GM12878 (cell line): ENCODE measurements at regions not wholly inside any gene's neighbourhood (a gene's known extent, or its start where the extent isn't known, plus 50 kb on each side); places are given as distances from the start of the nearest gene placed in this dataset.

Experiments
- ATAC-seq: fragments of 200-7000 bp; cut with Tn5 transposase; 3 replicates; pipeline ENCODE4 v1.9.1; 2020; ENCODE audit warnings: mild to moderate bottlenecking, moderate library complexity
- BruUV-seq: library from RNA; stranded (reverse); fragments of 400-500 nt; replicated peaks from 2 replicates; lab custom pipeline; 2021; lab: Mats Ljungman, UMichigan
- CTCF ChIA-PET: fragments of 300-600 bp; sonication (Branson Sonifier 250); formaldehyde crosslinking; extraction: SDS; loops from one replicate; lab custom pipeline; 2021; ENCODE audit warnings: inconsistent platforms; lab: Yijun Ruan, JAX
- POLR2A ChIA-PET: fragments of 350-600 bp; formaldehyde crosslinking; extraction: SDS; loops from one replicate; lab custom pipeline; 2021; ENCODE audit warnings: inconsistent platforms; lab: Charles Lee
- RAD21 ChIA-PET: fragments of 300-600 bp; sonication (Branson Sonifier 250); formaldehyde crosslinking; loops from one replicate; lab custom pipeline; 2023; ENCODE audit warnings: antibody characterized with exemption; ENCODE audit not compliant: unreplicated experiment; lab: Charles Lee
- SMC1A ChIA-PET: fragments of 300-600 bp; sonication (Branson Sonifier 250); formaldehyde crosslinking; loops from one replicate; lab custom pipeline; 2023; ENCODE audit not compliant: unreplicated experiment, uncharacterized antibody; lab: Charles Lee
- DNase-seq: peaks from one replicate; pipeline ENCODE4 v3.0.0-alpha.2; 2011; ENCODE audit warnings: low read depth, low spot score
- FAIRE-seq: peaks from 3 replicates; lab custom pipeline; 2011; peaks lifted over from hg19 to GRCh38; lab: Jason Lieb, UNC
- H2AFZ ChIP-seq: 2 replicates; pipeline ENCODE4 v1.6.0; 2011; ENCODE audit warnings: low read depth, low read length, control low read depth; ENCODE audit not compliant: control insufficient read depth
- H3K27ac ChIP-seq: 2 replicates; pipeline ENCODE4 v1.5.1; 2011; ENCODE audit warnings: control low read depth; ENCODE audit not compliant: control insufficient read depth, insufficient read depth
- H3K27me3 ChIP-seq, 2 experiments: replicated peaks in 1 of 2; 2 replicates each; pipeline versions ENCODE4 v1.6.0 to v1.6.1; 2011; ENCODE audit warnings: low read length in 1 of 2; ENCODE audit not compliant: control insufficient read depth in 2 of 2, insufficient read depth in 2 of 2
- H3K36me3 ChIP-seq, 2 experiments: 2 replicates each; pipeline ENCODE4 v1.5.1; 2011; ENCODE audit warnings: low read length in 1 of 2; ENCODE audit not compliant: control insufficient read depth in 2 of 2, insufficient read depth in 2 of 2
- H3K4me1 ChIP-seq: 2 replicates; pipeline ENCODE4 v1.6.1; 2011; ENCODE audit warnings: mild to moderate bottlenecking, low read length, moderate library complexity, mixed read lengths; ENCODE audit not compliant: control insufficient read depth, insufficient read depth
- H3K4me2 ChIP-seq: 2 replicates; pipeline ENCODE4 v1.6.0; 2011; ENCODE audit warnings: control low read depth; ENCODE audit not compliant: control insufficient read depth, insufficient read depth
- H3K4me3 ChIP-seq: fragments of 200-600 bp; sonication (generic); 2 replicates; pipeline ENCODE4 v1.5.1; 2016
- H3K79me2 ChIP-seq: 2 replicates; pipeline ENCODE4 v1.6.0; 2011; ENCODE audit warnings: low read length; ENCODE audit not compliant: control insufficient read depth, insufficient read depth
- H3K9ac ChIP-seq: 2 replicates; pipeline ENCODE4 v1.8.0; 2011; ENCODE audit warnings: low read length, control low read depth, mixed read lengths; ENCODE audit not compliant: control insufficient read depth, insufficient read depth
- H3K9me3 ChIP-seq: replicated peaks from 3 replicates; pipeline ENCODE4 v1.5.1; 2011; ENCODE audit warnings: mild to moderate bottlenecking, low read length; ENCODE audit not compliant: control insufficient read depth, insufficient read depth
- H4K20me1 ChIP-seq: 2 replicates; pipeline ENCODE4 v1.6.0; 2011; ENCODE audit not compliant: control insufficient read depth, insufficient read depth
- CBFB ChIP-seq: IDR thresholded peaks from 2 replicates; pipeline ENCODE4 v1.6.1; 2016; ENCODE audit warnings: antibody characterized with exemption, low read depth
- ETV6 ChIP-seq, 2 experiments: fragments of 450-650 bp in 1 of 2; IDR thresholded peaks in 1 of 2; conservative IDR thresholded peaks in 1 of 2; 2 replicates each; pipeline ENCODE4 v1.6.1; 2014; ENCODE audit warnings: antibody characterized with exemption in 1 of 2, borderline replicate concordance in 1 of 2, low read depth in 1 of 2, mild to moderate bottlenecking in 1 of 2, moderate library complexity in 1 of 2
- KDM1A ChIP-seq: fragments of 200-600 bp; sonication (generic); IDR thresholded peaks from 2 replicates; pipeline ENCODE4 v1.6.1; 2016; ENCODE audit warnings: borderline replicate concordance
- LARP7 ChIP-seq: fragments of 450-650 bp; IDR thresholded peaks from 2 replicates; pipeline ENCODE4 v1.6.1; 2017; ENCODE audit warnings: mild to moderate bottlenecking
- MTA2 ChIP-seq: fragments of 450-650 bp; IDR thresholded peaks from 2 replicates; pipeline ENCODE4 v1.6.1; 2016; ENCODE audit warnings: low read depth, mild to moderate bottlenecking, moderate library complexity
- MXI1 ChIP-seq: fragments of 150-350 bp; IDR thresholded peaks from 2 replicates; pipeline ENCODE4 v1.6.1; 2011; ENCODE audit warnings: low read depth, mild to moderate bottlenecking, inconsistent platforms, low read length, improper control_type of control experiment
- NR2F1 ChIP-seq: fragments of 450-650 bp; conservative IDR thresholded peaks from 2 replicates; pipeline ENCODE4 v1.6.1; 2017; ENCODE audit warnings: mild to moderate bottlenecking
- TARDBP ChIP-seq: IDR thresholded peaks from 2 replicates; pipeline ENCODE4 v1.6.1; 2016; ENCODE audit warnings: borderline replicate concordance
- TBL1XR1 ChIP-seq: IDR thresholded peaks from 2 replicates; pipeline ENCODE4 v1.6.1; 2012; ENCODE audit warnings: low read depth, low read length, improper control_type of control experiment
- YBX1 ChIP-seq: fragments of 450-650 bp; IDR thresholded peaks from 2 replicates; pipeline ENCODE4 v1.6.1; 2016; ENCODE audit warnings: antibody characterized with exemption
- ZNF274 ChIP-seq: IDR thresholded peaks from one replicate; pipeline ENCODE4 v1.8.0; 2011; ENCODE audit not compliant: insufficient read length, insufficient read depth
- WGBS: methylation state at CpG from one replicate; pipeline ENCODE4 v1.1.6; 2016; ENCODE audit warnings: low lambda C conversion rate; ENCODE audit not compliant: insufficient replicate concordance, insufficient coverage; ENCODE audit errors: missing lambda C conversion rate; 5-methylcytosine and 5-hydroxymethylcytosine counted together
- in situ Hi-C: fragments of 300-500 bp; cut with MboI; formaldehyde crosslinking; loops from 9 replicates; pipeline ENCODE4 v1.14.3; 2018; ENCODE audit warnings: mixed read lengths
- intact Hi-C: fragments of 100-400 bp; cut with micrococcal nuclease; formaldehyde crosslinking; loops from one replicate; pipeline ENCODE4 v1.14.2; 2022; ENCODE audit not compliant: unreplicated experiment
- TF ChIP-seq, protein P1 (sequence below): IDR thresholded peaks from 2 replicates; pipeline ENCODE4 v1.6.1; 2012; ENCODE audit warnings: low read depth, low read length, improper control_type of control experiment
- TF ChIP-seq, protein P2 (sequence below): fragments of 450-650 bp; IDR thresholded peaks from 2 replicates; pipeline ENCODE4 v1.6.1; 2014; ENCODE audit warnings: mild to moderate bottlenecking

DNA sequence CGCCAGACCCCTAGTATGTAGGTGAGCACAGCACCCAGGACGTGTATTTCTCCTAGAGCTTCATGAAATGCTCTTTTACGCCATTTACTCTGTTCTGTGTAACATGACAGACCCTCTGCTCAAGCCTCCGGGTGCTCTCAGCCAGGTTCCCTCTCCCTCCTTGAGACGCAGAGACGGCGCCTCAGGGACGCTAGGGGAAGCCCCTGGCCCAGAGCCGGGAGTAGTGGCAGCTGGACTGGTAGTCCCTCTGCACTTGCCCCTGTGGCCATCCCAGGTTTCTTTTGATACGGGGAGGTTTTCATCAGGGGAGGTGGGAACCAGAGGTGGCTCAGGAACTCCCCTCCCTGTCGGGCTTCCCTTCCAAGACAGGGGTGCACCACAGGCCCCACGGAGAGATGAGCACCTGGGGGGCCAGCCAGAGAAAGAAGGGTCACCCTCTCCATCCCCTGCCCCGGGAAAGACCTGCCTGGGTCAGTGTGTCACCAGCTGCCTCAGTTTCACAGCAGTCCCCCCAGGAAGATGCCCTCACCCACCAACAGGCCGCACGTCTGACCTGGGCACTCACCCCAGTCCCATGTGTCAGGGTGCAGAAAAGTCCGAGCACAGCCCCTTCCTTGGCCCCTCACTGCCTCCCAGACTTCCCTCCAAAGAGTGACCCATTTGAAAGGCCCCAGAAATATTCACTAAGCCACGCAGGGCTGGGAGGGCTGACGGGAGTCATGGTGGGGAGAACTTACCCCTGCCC lies 58.1 kb upstream of the AFDN start:
- H3K36me3 ChIP-seq = no peaks in the 10 kb centered on the region
- BruUV-seq = no TSS peak
- H3K9ac ChIP-seq = no peak overlapping the region
- CTCF ChIA-PET = no interaction called here
- POLR2A ChIA-PET = no interaction called here
- ATAC-seq = no peak
- no peaks in the 10 kb centered on the region for H4K20me1 ChIP-seq
- intact Hi-C loops = no loop called here
- 36% methylated on average over 17 of the region's 18 CpGs for WGBS
- no peak for TF ChIP-seq LARP7
- TF ChIP-seq MXI1 = no peak
- TF ChIP-seq ZNF274 = no peak
- no peak for TF ChIP-seq ETV6 (conservative IDR thresholded peaks at IDR 0.05 in 1 of 2, IDR thresholded peaks at IDR 0.05 in 1 of 2; ENCODE audit: borderline replicate concordance in 1 of 2, low read depth in 1 of 2)
- TF ChIP-seq NR2F1 = no peak
- TF ChIP-seq YBX1 = no peak
- TF ChIP-seq CBFB = no peak
- TF ChIP-seq, protein P1, sequence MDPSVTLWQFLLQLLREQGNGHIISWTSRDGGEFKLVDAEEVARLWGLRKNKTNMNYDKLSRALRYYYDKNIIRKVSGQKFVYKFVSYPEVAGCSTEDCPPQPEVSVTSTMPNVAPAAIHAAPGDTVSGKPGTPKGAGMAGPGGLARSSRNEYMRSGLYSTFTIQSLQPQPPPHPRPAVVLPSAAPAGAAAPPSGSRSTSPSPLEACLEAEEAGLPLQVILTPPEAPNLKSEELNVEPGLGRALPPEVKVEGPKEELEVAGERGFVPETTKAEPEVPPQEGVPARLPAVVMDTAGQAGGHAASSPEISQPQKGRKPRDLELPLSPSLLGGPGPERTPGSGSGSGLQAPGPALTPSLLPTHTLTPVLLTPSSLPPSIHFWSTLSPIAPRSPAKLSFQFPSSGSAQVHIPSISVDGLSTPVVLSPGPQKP = no peak
- TF ChIP-seq TARDBP = no peak
- TF ChIP-seq TBL1XR1 = no peak
- TF ChIP-seq, protein P2, sequence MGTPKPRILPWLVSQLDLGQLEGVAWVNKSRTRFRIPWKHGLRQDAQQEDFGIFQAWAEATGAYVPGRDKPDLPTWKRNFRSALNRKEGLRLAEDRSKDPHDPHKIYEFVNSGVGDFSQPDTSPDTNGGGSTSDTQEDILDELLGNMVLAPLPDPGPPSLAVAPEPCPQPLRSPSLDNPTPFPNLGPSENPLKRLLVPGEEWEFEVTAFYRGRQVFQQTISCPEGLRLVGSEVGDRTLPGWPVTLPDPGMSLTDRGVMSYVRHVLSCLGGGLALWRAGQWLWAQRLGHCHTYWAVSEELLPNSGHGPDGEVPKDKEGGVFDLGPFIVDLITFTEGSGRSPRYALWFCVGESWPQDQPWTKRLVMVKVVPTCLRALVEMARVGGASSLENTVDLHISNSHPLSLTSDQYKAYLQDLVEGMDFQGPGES = no peak
- TF ChIP-seq KDM1A = no peak
- TF ChIP-seq MTA2 = no peak
- TF ChIP-seq, all 136 proteins: peak for 0
- DNase-seq = no peak
- ChIA-PET SMC1A (no interaction called here), RAD21 (no interaction called here)
- H3K27ac ChIP-seq = no peak overlapping the region
- H3K4me3 ChIP-seq = no peak overlapping the region
- no peaks in the 10 kb centered on the region; a peak in 1 of 4 replicates for H3K27me3 ChIP-seq
- in situ Hi-C loops = no loop called here
- no peaks in the 10 kb centered on the region for H3K9me3 ChIP-seq
- H3K79me2 ChIP-seq = no peaks in the 10 kb centered on the region
- H3K4me1 ChIP-seq = no peaks in the 10 kb centered on the region
- no peak overlapping the region for H2AFZ ChIP-seq
- FAIRE-seq = no peak
- H3K4me2 ChIP-seq = no peak overlapping the region
